VCaP (cell line): ENCODE measurements at regions not wholly inside any gene's neighbourhood (a gene's known extent, or its start where the extent isn't known, plus 50 kb on each side); places are given as distances from the start of the nearest gene placed in this dataset.

ENCODE experiments used
- H3K27ac ChIP-seq: fragments of 450-650 bp; 2 replicates; pipeline ENCODE4 v1.5.1; 2017
- CTCF ChIP-seq: fragments of 450-650 bp; conservative IDR thresholded peaks from 2 replicates; pipeline ENCODE4 v1.5.1; 2017; ENCODE audit warnings: mild to moderate bottlenecking, moderate library complexity

- TF ChIP-seq CTCF, result no peak
- no peak overlapping the region for H3K27ac ChIP-seq
Measured at GRCh38 chr2:145845923-145846322, 1326.0 kb upstream of the ZEB2 start.

- no peak for TF ChIP-seq CTCF
- no peak overlapping the region for H3K27ac ChIP-seq
Measured at GRCh38 chr2:145845207-145845894, 1325.4 kb upstream of the ZEB2 start.

- TF ChIP-seq CTCF, result no peak
- no peak overlapping the region for H3K27ac ChIP-seq
Measured at GRCh38 chr2:145841973-145842372, 1322.1 kb upstream of the ZEB2 start.

GRCh38 chr2:145836986-145837385, 1317.1 kb upstream of the ZEB2 start:
- no peak overlapping the region for H3K27ac ChIP-seq
- TF ChIP-seq CTCF, result no peak

GRCh38 chr2:145835665-145836064, 1315.7 kb upstream of the ZEB2 start:
- TF ChIP-seq CTCF, result no peak
- no peak overlapping the region for H3K27ac ChIP-seq

GRCh38 chr2:145832681-145833080, 1312.8 kb upstream of the ZEB2 start:
- H3K27ac ChIP-seq, result no peak overlapping the region
- TF ChIP-seq CTCF, result no peak

GRCh38 chr2:145829931-145830330, 1310.0 kb upstream of the ZEB2 start:
- no peak overlapping the region for H3K27ac ChIP-seq
- TF ChIP-seq CTCF, result no peak
